ENCODE measurements at regions not wholly inside any gene's neighbourhood (a gene's known extent, or its start where the extent isn't known, plus 50 kb on each side); places are given as distances from the start of the nearest gene placed in this dataset.

GRCh38 chr10:128435811-128436210 is 309.6 kb upstream of the MKI67 start:
- no peak for TF ChIP-seq EZH2 (IDR thresholded peaks at IDR 0.05)
- no peak for TF ChIP-seq CTCF (IDR thresholded peaks at IDR 0.05)
